ENCODE measurements at regions not wholly inside any gene's neighbourhood (a gene's known extent, or its start where the extent isn't known, plus 50 kb on each side); places are given as distances from the start of the nearest gene placed in this dataset.
"Not testable (repeated sequence)": the region's sequence is repeated elsewhere in the genome, so short reads cannot be mapped to it uniquely, and the experiment has no call there.

- H3K27me3 Mint-ChIP-seq (ENCODE audit: low read depth), result no peaks in the 10 kb centered on the region
- TF ChIP-seq CTCF (IDR thresholded peaks at IDR 0.05; ENCODE audit: unreplicated experiment in 3 of 3), result no peak
- H3K9me3 Mint-ChIP-seq, result peaks cover 6% of the 10 kb centered on the region
- no peak overlapping the region for H3K27ac Mint-ChIP-seq
- H3K4me3 Mint-ChIP-seq, result no peak overlapping the region
- no peaks in the 10 kb centered on the region for H3K4me1 Mint-ChIP-seq
- H3K36me3 Mint-ChIP-seq (ENCODE audit: low read depth), result no peaks in the 10 kb centered on the region
Measured at GRCh38 chr15:57806003-57806402, 99.5 kb downstream of the POLR2M start.

- not testable (repeated sequence) for H3K36me3 Mint-ChIP-seq (ENCODE audit: low read depth); H3K4me1 Mint-ChIP-seq; H3K27ac Mint-ChIP-seq; H3K27me3 Mint-ChIP-seq (ENCODE audit: low read depth); H3K4me3 Mint-ChIP-seq
- H3K9me3 Mint-ChIP-seq, result peaks cover 17% of the 10 kb centered on the region
Measured at GRCh38 chr15:57809285-57809684, 102.8 kb downstream of the POLR2M start.

- H3K9me3 Mint-ChIP-seq, result peaks cover 16% of the 10 kb centered on the region
- no peak overlapping the region for H3K27ac Mint-ChIP-seq
- H3K27me3 Mint-ChIP-seq (ENCODE audit: low read depth), result peaks cover 8% of the 10 kb centered on the region
- no peak overlapping the region for H3K4me3 Mint-ChIP-seq
- H3K4me1 Mint-ChIP-seq, result peaks cover 15% of the 10 kb centered on the region
- TF ChIP-seq CTCF (IDR thresholded peaks at IDR 0.05; ENCODE audit: unreplicated experiment in 3 of 3), result no peak
- no peaks in the 10 kb centered on the region for H3K36me3 Mint-ChIP-seq (ENCODE audit: low read depth)
Measured at GRCh38 chr15:57816599-57816998, 110.1 kb downstream of the POLR2M start.

GRCh38 chr15:57819646-57820045 is 113.1 kb downstream of the POLR2M start:
- Mint-ChIP-seq H3K27me3 (ENCODE audit: low read depth) (peaks cover 8% of the 10 kb centered on the region), H3K9me3 (peaks cover 5% of the 10 kb centered on the region), H3K36me3 (ENCODE audit: low read depth) (no peaks in the 10 kb centered on the region), H3K4me1 (peaks cover 15% of the 10 kb centered on the region), H3K4me3 (no peak overlapping the region), H3K27ac (peak overlapping the region in 1 of 3 experiments; percentile 57)
- no peak for TF ChIP-seq CTCF (IDR thresholded peaks at IDR 0.05; ENCODE audit: unreplicated experiment in 3 of 3)

- Mint-ChIP-seq H3K27me3 (ENCODE audit: low read depth) (peaks cover 8% of the 10 kb centered on the region), H3K27ac (peak overlapping the region in 1 of 3 experiments; percentile 57), H3K4me3 (no peak overlapping the region), H3K9me3 (peaks cover 5% of the 10 kb centered on the region), H3K4me1 (peaks cover 15% of the 10 kb centered on the region), H3K36me3 (ENCODE audit: low read depth) (no peaks in the 10 kb centered on the region)
- TF ChIP-seq CTCF (IDR thresholded peaks at IDR 0.05; ENCODE audit: unreplicated experiment in 3 of 3), result no peak
Measured at GRCh38 chr15:57820119-57820518, 113.6 kb downstream of the POLR2M start.

- H3K27me3 Mint-ChIP-seq (ENCODE audit: low read depth), result peaks cover 3% of the 10 kb centered on the region
- TF ChIP-seq CTCF (IDR thresholded peaks at IDR 0.05; ENCODE audit: unreplicated experiment in 3 of 3), result no peak
- H3K36me3 Mint-ChIP-seq (ENCODE audit: low read depth), result no peaks in the 10 kb centered on the region
- peaks cover 5% of the 10 kb centered on the region for H3K9me3 Mint-ChIP-seq
- H3K4me1 Mint-ChIP-seq, result peaks cover 15% of the 10 kb centered on the region
- H3K27ac Mint-ChIP-seq, result no peak overlapping the region
- H3K4me3 Mint-ChIP-seq, result no peak overlapping the region
Measured at GRCh38 chr15:57821826-57822225, 115.3 kb downstream of the POLR2M start.
